ENCODE measurements at regions not wholly inside any gene's neighbourhood (a gene's known extent, or its start where the extent isn't known, plus 50 kb on each side); places are given as distances from the start of the nearest gene placed in this dataset.

DNA sequence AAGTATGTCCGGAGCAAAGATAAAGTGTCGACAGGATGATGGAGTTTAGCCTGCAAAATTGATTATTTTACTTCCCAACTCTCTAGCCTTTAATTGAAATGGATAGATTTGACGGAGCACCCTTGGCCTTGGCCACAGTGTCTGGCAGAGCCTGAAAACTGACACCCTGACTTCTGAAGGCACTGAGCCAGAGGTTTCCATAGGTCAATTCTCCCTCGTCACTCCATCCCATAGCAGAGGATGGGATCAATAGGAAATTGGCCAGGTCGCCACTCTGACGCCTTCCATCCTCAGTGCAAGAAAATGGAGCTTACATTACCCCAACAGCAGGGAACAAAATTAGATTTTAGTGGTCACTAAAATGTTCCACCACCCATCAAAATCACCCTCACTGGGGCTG is 90.4 kb upstream of the CDH11 start:
- no peak for TF ChIP-seq ZNF416 (CRISPR knock-in tag; IDR thresholded peaks at IDR 0.05)
- TF ChIP-seq, protein P1, sequence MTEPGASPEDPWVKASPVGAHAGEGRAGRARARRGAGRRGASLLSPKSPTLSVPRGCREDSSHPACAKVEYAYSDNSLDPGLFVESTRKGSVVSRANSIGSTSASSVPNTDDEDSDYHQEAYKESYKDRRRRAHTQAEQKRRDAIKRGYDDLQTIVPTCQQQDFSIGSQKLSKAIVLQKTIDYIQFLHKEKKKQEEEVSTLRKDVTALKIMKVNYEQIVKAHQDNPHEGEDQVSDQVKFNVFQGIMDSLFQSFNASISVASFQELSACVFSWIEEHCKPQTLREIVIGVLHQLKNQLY (CRISPR knock-in tag; IDR thresholded peaks at IDR 0.05), result no peak
- TF ChIP-seq MYBL2 (CRISPR knock-in tag; IDR thresholded peaks at IDR 0.05), result no peak
- no peak for TF ChIP-seq ZNF423 (CRISPR knock-in tag; IDR thresholded peaks at IDR 0.05)
- no peak for TF ChIP-seq ZNF317 (CRISPR knock-in tag; IDR thresholded peaks at IDR 0.05; ENCODE audit: borderline replicate concordance, low read depth)
- no peak for TF ChIP-seq FOXK1 (CRISPR knock-in tag; IDR thresholded peaks at IDR 0.05)
- TF ChIP-seq, protein P2, sequence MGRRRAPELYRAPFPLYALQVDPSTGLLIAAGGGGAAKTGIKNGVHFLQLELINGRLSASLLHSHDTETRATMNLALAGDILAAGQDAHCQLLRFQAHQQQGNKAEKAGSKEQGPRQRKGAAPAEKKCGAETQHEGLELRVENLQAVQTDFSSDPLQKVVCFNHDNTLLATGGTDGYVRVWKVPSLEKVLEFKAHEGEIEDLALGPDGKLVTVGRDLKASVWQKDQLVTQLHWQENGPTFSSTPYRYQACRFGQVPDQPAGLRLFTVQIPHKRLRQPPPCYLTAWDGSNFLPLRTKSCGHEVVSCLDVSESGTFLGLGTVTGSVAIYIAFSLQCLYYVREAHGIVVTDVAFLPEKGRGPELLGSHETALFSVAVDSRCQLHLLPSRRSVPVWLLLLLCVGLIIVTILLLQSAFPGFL (CRISPR knock-in tag; IDR thresholded peaks at IDR 0.05; ENCODE audit: borderline replicate concordance), result no peak
- TF ChIP-seq, protein P3, sequence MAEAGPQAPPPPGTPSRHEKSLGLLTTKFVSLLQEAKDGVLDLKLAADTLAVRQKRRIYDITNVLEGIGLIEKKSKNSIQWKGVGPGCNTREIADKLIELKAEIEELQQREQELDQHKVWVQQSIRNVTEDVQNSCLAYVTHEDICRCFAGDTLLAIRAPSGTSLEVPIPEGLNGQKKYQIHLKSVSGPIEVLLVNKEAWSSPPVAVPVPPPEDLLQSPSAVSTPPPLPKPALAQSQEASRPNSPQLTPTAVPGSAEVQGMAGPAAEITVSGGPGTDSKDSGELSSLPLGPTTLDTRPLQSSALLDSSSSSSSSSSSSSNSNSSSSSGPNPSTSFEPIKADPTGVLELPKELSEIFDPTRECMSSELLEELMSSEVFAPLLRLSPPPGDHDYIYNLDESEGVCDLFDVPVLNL (CRISPR knock-in tag; IDR thresholded peaks at IDR 0.05; ENCODE audit: borderline replicate concordance, low read depth), result no peak
- no peak for TF ChIP-seq JAZF1 (CRISPR knock-in tag; IDR thresholded peaks at IDR 0.05)
- ChIA-PET POLR2A (no interaction called here), CTCF (no interaction called here)
- H3K27me3 Mint-ChIP-seq (ENCODE audit: low read depth), result peaks cover 69% of the 10 kb centered on the region
- H3K4me3 Mint-ChIP-seq, result no peak overlapping the region
- peaks cover 9% of the 10 kb centered on the region for H3K4me1 Mint-ChIP-seq
- no peaks in the 10 kb centered on the region for H3K36me3 Mint-ChIP-seq
- no peak overlapping the region for H3K27ac Mint-ChIP-seq
- no peak for DNase-seq (ENCODE audit: low spot score)
- peak; percentile 60 for ATAC-seq
- H3K9me3 Mint-ChIP-seq, result peaks cover 5% of the 10 kb centered on the region; the same call in 1 of the 2 replicates

DNA sequence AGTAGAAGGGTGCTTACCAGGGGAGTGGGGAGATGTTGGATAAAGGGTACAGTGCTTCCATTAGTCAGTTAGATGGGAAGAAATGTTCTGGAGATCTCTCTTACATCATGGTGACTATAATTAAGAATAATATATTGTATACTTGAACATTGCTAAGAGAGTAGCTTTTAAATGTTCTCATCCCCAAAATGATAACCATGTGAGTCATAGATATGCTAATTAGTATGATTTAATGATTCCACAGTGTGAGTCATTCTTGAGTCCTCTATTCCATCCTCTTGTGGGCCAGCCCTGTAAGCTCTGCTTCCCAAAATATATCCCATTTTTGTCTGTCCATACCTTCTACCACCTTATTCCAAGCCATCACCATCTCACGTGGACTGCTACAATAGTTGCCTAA is 80.6 kb upstream of the CDH11 start:
- POLR2A ChIA-PET, result no interaction called here
- Mint-ChIP-seq H3K36me3 (no peaks in the 10 kb centered on the region), H3K4me3 (no peak overlapping the region), H3K27me3 (ENCODE audit: low read depth) (peaks cover 69% of the 10 kb centered on the region), H3K4me1 (no peaks in the 10 kb centered on the region), H3K27ac (no peak overlapping the region), H3K9me3 (no peaks in the 10 kb centered on the region)
- CTCF ChIA-PET, result no interaction called here
- DNase-seq (ENCODE audit: low spot score) (no peak), ATAC-seq (no peak)
- no peak for TF ChIP-seq IRF2 (CRISPR knock-in tag; IDR thresholded peaks at IDR 0.05; ENCODE audit: borderline replicate concordance, low read depth)
- TF ChIP-seq, protein P4, sequence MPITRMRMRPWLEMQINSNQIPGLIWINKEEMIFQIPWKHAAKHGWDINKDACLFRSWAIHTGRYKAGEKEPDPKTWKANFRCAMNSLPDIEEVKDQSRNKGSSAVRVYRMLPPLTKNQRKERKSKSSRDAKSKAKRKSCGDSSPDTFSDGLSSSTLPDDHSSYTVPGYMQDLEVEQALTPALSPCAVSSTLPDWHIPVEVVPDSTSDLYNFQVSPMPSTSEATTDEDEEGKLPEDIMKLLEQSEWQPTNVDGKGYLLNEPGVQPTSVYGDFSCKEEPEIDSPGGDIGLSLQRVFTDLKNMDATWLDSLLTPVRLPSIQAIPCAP (CRISPR knock-in tag; IDR thresholded peaks at IDR 0.05), result no peak
- TF ChIP-seq CREB1 (CRISPR knock-in tag; IDR thresholded peaks at IDR 0.05), result no peak
- no peak for TF ChIP-seq TCF7 (CRISPR knock-in tag; IDR thresholded peaks at IDR 0.05; ENCODE audit: low read depth)
- TF ChIP-seq ZNF138 (CRISPR knock-in tag; conservative IDR thresholded peaks at IDR 0.05), result no peak
- no peak for TF ChIP-seq NR2C2 (CRISPR knock-in tag; IDR thresholded peaks at IDR 0.05)
- TF ChIP-seq ZNF317 (CRISPR knock-in tag; IDR thresholded peaks at IDR 0.05; ENCODE audit: borderline replicate concordance, low read depth), result no peak
- TF ChIP-seq, protein P1 (CRISPR knock-in tag; IDR thresholded peaks at IDR 0.05), result no peak
- TF ChIP-seq, protein P5, sequence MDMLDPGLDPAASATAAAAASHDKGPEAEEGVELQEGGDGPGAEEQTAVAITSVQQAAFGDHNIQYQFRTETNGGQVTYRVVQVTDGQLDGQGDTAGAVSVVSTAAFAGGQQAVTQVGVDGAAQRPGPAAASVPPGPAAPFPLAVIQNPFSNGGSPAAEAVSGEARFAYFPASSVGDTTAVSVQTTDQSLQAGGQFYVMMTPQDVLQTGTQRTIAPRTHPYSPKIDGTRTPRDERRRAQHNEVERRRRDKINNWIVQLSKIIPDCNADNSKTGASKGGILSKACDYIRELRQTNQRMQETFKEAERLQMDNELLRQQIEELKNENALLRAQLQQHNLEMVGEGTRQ (CRISPR knock-in tag; IDR thresholded peaks at IDR 0.05), result no peak
- TF ChIP-seq CREM (CRISPR knock-in tag; IDR thresholded peaks at IDR 0.05), result no peak
- TF ChIP-seq ETV6 (CRISPR knock-in tag; IDR thresholded peaks at IDR 0.05), result no peak
- TF ChIP-seq GTF2I (CRISPR knock-in tag; conservative IDR thresholded peaks at IDR 0.05), result no peak
- TF ChIP-seq NR3C1 (CRISPR knock-in tag; conservative IDR thresholded peaks at IDR 0.05; ENCODE audit: low read depth), result no peak
- TF ChIP-seq, protein P6, sequence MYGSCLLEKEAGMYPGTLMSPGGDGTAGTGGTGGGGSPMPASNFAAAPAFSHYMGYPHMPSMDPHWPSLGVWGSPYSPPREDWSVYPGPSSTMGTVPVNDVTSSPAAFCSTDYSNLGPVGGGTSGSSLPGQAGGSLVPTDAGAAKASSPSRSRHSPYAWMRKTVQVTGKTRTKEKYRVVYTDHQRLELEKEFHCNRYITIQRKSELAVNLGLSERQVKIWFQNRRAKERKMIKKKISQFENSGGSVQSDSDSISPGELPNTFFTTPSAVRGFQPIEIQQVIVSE (CRISPR knock-in tag; IDR thresholded peaks at IDR 0.05; ENCODE audit: borderline replicate concordance), result no peak
- no peak for TF ChIP-seq JUN (CRISPR knock-in tag; IDR thresholded peaks at IDR 0.05)
- TF ChIP-seq ELF4 (CRISPR knock-in tag; IDR thresholded peaks at IDR 0.05; ENCODE audit: low read depth), result no peak

Data from WTC11 (cell line).